Peyer's patch (tissue), 4 donors: ENCODE measurements at regions not wholly inside any gene's neighbourhood (a gene's known extent, or its start where the extent isn't known, plus 50 kb on each side); places are given as distances from the start of the nearest gene placed in this dataset.

Source experiments
- DNase-seq, 3 donors: peaks; one replicate each; pipeline ENCODE4 v3.0.0-alpha.2; 2017 to 2019
- H3K27ac ChIP-seq, 4 donors: fragments of 200-600 bp; sonication (generic); one replicate each; pipeline ENCODE4 v1.5.1; 2016 to 2019
- H3K27me3 ChIP-seq, 2 donors: fragments of 200-600 bp; sonication (generic); one replicate each; pipeline ENCODE4 v1.5.1; 2019
- H3K36me3 ChIP-seq, 3 donors: fragments of 200-600 bp; sonication (generic); one replicate each; pipeline ENCODE4 v1.5.1; 2016 to 2019
- H3K4me1 ChIP-seq, 4 donors: fragments of 200-600 bp; sonication (generic); one replicate each; pipeline ENCODE4 v1.5.1; 2016 to 2019
- H3K4me3 ChIP-seq, 4 donors: fragments of 200-600 bp; sonication (generic); 1 replicate in 3 of 4; 2 replicates in 1 of 4; pipeline ENCODE4 v1.5.1; 2016 to 2019; ENCODE audit warnings: mild to moderate bottlenecking in 1 of 4
- H3K9me3 ChIP-seq, 4 donors: fragments of 200-600 bp; sonication (generic); one replicate each; pipeline ENCODE4 v1.5.1; 2016 to 2019; ENCODE audit warnings: mild to moderate bottlenecking in 1 of 4
- POLR2A ChIP-seq, 2 donors: fragments of 450-650 bp; IDR thresholded peaks; one replicate each; pipeline ENCODE4 v1.5.1; 2017; ENCODE audit warnings: antibody characterized with exemption in 2 of 2, mild to moderate bottlenecking in 2 of 2, moderate library complexity in 2 of 2
- TF ChIP-seq, protein P1 (sequence below), 6 experiments: fragments of 450-650 bp in 4 of 6; fragments of 200-600 bp in 2 of 6; sonication (generic) in 1 of 6; IDR thresholded peaks; one replicate each; pipeline ENCODE4 v1.5.1; 2017 to 2019; ENCODE audit warnings: antibody characterized with exemption in 6 of 6, mild to moderate bottlenecking in 3 of 6, moderate library complexity in 1 of 6

- TF ChIP-seq, protein P1, sequence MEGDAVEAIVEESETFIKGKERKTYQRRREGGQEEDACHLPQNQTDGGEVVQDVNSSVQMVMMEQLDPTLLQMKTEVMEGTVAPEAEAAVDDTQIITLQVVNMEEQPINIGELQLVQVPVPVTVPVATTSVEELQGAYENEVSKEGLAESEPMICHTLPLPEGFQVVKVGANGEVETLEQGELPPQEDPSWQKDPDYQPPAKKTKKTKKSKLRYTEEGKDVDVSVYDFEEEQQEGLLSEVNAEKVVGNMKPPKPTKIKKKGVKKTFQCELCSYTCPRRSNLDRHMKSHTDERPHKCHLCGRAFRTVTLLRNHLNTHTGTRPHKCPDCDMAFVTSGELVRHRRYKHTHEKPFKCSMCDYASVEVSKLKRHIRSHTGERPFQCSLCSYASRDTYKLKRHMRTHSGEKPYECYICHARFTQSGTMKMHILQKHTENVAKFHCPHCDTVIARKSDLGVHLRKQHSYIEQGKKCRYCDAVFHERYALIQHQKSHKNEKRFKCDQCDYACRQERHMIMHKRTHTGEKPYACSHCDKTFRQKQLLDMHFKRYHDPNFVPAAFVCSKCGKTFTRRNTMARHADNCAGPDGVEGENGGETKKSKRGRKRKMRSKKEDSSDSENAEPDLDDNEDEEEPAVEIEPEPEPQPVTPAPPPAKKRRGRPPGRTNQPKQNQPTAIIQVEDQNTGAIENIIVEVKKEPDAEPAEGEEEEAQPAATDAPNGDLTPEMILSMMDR (IDR thresholded peaks at IDR 0.05), result no peak
- no peak for TF ChIP-seq POLR2A (IDR thresholded peaks at IDR 0.05)
- H3K4me1 ChIP-seq, result no peaks in the 10 kb centered on the region
- no peak for DNase-seq
- H3K27me3 ChIP-seq, result no peaks in the 10 kb centered on the region
- H3K9me3 ChIP-seq, result no peaks in the 10 kb centered on the region
- no peak overlapping the region for H3K27ac ChIP-seq
- H3K36me3 ChIP-seq, result no peaks in the 10 kb centered on the region
- H3K4me3 ChIP-seq, result no peak overlapping the region
Measured at GRCh38 chr9:116094846-116095245, 58.7 kb upstream of the PAPPA start.

DNA sequence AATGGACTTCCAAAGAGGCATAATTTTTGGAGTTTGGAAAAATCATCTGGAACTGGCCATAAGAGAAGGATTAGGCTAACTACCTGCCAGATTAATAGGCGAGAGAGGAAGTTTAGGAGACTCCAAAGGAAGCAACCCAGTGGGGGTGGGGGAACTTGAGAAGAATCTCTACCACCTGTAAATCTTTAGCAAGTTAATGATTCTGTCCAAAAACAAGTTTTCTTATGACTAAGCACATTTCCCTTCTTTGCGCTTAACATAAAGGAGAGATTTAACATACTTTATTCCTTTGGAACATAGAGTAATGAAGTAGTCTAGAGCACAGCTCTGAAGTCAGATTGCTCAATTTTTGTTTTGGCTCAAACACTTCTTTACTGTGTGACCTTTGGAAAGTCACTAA, 58.2 kb upstream of the PAPPA start:
- no peak overlapping the region for H3K27ac ChIP-seq
- H3K36me3 ChIP-seq, result no peaks in the 10 kb centered on the region
- TF ChIP-seq, protein P1 (IDR thresholded peaks at IDR 0.05), result no peak
- no peak for TF ChIP-seq POLR2A (IDR thresholded peaks at IDR 0.05)
- no peaks in the 10 kb centered on the region for H3K27me3 ChIP-seq
- H3K9me3 ChIP-seq, result no peaks in the 10 kb centered on the region
- no peaks in the 10 kb centered on the region for H3K4me1 ChIP-seq
- no peak overlapping the region for H3K4me3 ChIP-seq
- DNase-seq, result no peak

DNA sequence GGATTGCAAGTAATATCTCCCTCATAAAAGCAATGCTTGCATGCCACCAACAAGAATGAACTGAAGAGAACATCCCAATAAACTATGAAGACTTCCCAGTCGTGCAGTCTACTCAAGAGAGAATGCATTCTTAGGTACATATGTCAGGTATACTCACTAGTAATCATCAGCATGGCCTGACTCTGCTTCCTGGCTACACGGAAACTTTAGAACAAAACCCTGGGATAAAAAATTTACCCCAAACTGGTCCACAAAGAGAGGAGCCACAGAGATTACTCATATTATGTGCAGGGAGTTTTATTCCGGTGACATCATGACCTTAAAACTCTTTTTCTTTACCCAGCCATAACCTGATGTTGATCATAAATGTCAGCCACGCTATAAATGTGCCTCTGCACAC, 57.5 kb upstream of the PAPPA start:
- Histone ChIP-seq H3K4me3 (no peak overlapping the region), H3K9me3 (no peaks in the 10 kb centered on the region), H3K27ac (no peak overlapping the region), H3K36me3 (no peaks in the 10 kb centered on the region), H3K27me3 (no peaks in the 10 kb centered on the region), H3K4me1 (no peaks in the 10 kb centered on the region)
- DNase-seq, result no peak
- TF ChIP-seq, protein P1 (IDR thresholded peaks at IDR 0.05), result no peak
- no peak for TF ChIP-seq POLR2A (IDR thresholded peaks at IDR 0.05)

- Histone ChIP-seq H3K4me3 (no peak overlapping the region), H3K27ac (no peak overlapping the region), H3K27me3 (no peaks in the 10 kb centered on the region), H3K4me1 (no peaks in the 10 kb centered on the region), H3K9me3 (no peaks in the 10 kb centered on the region), H3K36me3 (no peaks in the 10 kb centered on the region)
- DNase-seq, result no peak
- TF ChIP-seq POLR2A (IDR thresholded peaks at IDR 0.05), result no peak
- TF ChIP-seq, protein P1 (IDR thresholded peaks at IDR 0.05), result no peak
Measured at GRCh38 chr9:116096853-116097252, 56.7 kb upstream of the PAPPA start.

- TF ChIP-seq, protein P1 (IDR thresholded peaks at IDR 0.05), result no peak
- no peak for TF ChIP-seq POLR2A (IDR thresholded peaks at IDR 0.05)
- no peaks in the 10 kb centered on the region for H3K9me3 ChIP-seq
- H3K36me3 ChIP-seq, result no peaks in the 10 kb centered on the region
- H3K4me1 ChIP-seq, result no peaks in the 10 kb centered on the region
- no peak overlapping the region for H3K4me3 ChIP-seq
- H3K27ac ChIP-seq, result no peak overlapping the region
- H3K27me3 ChIP-seq, result no peaks in the 10 kb centered on the region
- DNase-seq, result no peak
Measured at GRCh38 chr9:116098476-116098875, 55.1 kb upstream of the PAPPA start.

DNA sequence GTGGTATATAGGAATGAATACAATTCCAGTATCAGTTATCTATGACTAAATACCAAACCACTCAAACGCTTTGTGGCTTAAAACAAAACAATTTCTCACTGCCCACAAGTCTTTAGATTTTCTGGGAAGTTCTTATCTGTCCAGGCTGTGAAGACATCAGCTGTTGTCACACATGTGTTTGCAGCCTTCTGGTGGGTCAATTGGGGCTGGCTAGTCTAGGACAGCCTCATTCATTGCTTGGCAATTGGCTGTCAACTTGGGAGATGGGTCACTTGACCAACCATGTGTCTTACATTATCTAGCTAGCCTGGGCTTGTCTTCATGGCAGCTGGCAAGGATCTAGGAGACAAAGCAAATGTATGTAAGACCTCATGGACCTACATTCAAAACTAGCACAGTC, 53.8 kb upstream of the PAPPA start:
- no peak for DNase-seq
- H3K4me1 ChIP-seq, result no peaks in the 10 kb centered on the region
- TF ChIP-seq POLR2A (IDR thresholded peaks at IDR 0.05), result no peak
- TF ChIP-seq, protein P1 (IDR thresholded peaks at IDR 0.05), result no peak

More for the DNA sequence above, 53.8 kb upstream of the PAPPA start:
- no peaks in the 10 kb centered on the region for H3K9me3 ChIP-seq
- no peaks in the 10 kb centered on the region for H3K27me3 ChIP-seq
- no peak overlapping the region for H3K27ac ChIP-seq
- H3K36me3 ChIP-seq, result no peaks in the 10 kb centered on the region
- no peak overlapping the region for H3K4me3 ChIP-seq
